GM04503 (cell line): ENCODE measurements at regions not wholly inside any gene's neighbourhood (a gene's known extent, or its start where the extent isn't known, plus 50 kb on each side); places are given as distances from the start of the nearest gene placed in this dataset.

Source experiments
- DNase-seq: peaks from one replicate; pipeline ENCODE4 v3.0.0-alpha.2; 2012; ENCODE audit warnings: low read depth

DNA sequence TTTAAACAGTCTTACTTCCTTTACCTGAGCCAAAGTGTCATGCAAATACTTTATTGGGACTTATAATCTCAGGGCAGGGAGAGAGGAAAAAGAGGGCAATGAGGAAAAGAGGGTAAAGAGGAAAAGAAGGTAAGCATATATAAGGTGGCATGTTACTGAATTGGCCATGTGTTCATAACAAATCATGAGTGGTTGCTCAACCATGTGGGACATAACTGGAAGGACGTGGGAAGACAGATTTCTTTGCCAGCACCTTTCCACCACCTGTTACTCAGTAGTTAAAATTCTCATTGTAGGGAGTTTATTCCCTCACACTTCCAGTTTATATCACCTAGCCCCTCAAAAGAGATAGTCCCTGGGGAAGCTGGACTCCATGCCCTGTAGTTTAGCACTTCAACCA, 54.7 kb upstream of the TPRG1 start:
- no peak for DNase-seq

- no peak for DNase-seq
Measured at GRCh38 chr3:189118896-189119295, 52.9 kb upstream of the TPRG1 start.

DNA sequence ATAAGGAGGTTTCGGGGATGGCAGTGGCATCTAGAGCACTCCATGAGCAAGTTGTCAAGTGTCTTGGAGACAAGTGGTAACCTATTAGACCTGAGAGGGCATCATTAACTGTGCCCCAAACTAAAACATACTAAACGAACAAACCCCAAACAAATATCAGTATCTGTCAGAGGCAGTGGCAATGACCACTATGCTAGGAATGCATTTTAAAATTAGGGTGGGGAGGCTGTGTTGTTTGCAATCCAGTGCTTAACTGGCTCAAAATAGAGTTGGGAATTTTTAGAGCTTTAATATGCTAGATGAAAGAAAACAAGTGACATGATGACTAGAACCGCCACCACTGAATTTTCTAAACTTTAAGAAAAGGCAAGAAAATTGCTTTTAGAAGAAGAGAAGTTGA, 51.8 kb upstream of the TPRG1 start:
- DNase-seq, result no peak

DNA sequence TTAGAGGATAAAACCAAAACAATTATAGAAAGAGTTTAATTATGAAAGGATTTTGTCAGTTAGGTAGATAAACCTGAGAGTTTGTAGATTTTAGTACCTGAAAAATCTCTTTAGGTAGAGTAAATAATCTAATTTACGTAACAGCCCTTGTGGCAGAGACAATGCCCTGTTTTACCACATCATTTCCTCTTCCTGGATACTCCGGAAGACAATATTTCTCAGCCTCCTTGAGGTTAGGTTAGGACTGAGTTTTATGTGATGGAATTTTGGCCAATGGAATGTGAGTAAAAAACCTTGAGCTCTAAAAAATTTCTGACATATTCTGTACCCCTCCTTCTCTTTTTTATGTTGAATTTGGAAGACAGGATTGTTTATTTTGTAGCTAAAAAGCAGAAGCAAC, 50.7 kb upstream of the TPRG1 start:
- no peak for DNase-seq
